T-helper 9 cell (primary cell): ENCODE measurements at regions not wholly inside any gene's neighbourhood (a gene's known extent, or its start where the extent isn't known, plus 50 kb on each side); places are given as distances from the start of the nearest gene placed in this dataset.
"Not testable (repeated sequence)": the region's sequence is repeated elsewhere in the genome, so short reads cannot be mapped to it uniquely, and the experiment has no call there.

ENCODE experiments used
- DNase-seq: peaks from one replicate; pipeline ENCODE4 v3.0.0-alpha.2; 2020

- DNase-seq = no peak
Measured at GRCh38 chr6:14874975-14875480, 370.8 kb upstream of the JARID2 start.

GRCh38 chr6:14875481-14876063, 370.3 kb upstream of the JARID2 start:
- DNase-seq = no peak

DNA sequence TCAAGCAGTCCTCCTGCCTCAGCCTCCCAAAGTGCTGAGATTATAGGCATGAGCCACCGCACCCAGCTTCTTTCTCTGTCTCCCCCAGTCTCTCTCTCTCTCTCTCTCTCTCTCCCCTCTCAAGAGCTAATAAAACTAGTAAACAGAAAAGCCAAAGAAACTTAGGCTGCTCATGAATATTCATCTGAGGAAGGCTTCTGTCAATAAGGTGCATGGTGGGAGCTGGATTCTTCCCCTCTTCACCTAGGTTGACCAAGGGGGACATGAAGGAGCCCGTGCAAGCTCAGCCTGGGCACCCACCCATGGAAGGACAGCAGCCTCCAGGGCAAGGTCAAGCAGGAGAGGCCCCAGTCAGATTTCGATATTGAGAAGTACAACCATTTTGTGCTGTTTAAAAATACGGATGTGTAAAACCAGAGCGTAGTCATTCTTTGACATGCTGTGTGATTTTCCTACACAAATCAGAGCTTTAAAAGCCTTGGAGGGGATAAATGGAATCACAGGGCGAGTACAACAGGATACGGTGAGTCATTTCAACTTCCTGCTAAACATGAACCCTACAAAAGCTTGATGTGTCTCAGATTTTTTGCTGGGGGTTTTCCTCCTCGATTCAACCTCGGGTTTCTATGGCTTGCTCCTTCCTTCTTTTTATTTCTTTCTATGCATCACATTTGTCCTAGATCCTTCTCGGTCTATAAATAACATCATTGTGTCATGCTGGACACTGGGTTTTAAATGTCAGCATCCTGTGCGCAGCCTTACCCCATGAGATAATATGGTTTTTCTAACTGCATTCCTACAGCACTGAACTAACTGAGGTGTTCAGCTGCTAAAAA, 368.9 kb upstream of the JARID2 start:
- no peak for DNase-seq

DNA sequence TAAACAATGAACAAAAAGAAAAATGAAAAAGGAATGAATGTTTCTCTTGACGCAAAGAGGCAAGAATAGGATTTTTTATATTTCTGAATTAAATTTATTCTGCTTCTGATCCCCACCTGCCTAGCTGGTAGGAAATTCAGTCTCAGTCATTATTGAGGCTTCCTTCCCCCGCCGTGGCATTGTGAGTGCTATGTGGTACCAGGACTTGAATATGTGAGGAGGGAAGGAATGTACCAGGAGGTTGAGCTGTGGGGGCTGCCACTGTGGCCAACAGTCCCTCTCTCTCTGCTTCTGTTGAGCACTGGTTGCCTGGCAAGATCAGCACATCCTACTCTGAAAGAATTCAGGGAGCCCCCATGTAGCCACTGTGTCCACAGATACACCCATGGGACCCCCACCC, 368.1 kb upstream of the JARID2 start:
- DNase-seq = no peak

DNA sequence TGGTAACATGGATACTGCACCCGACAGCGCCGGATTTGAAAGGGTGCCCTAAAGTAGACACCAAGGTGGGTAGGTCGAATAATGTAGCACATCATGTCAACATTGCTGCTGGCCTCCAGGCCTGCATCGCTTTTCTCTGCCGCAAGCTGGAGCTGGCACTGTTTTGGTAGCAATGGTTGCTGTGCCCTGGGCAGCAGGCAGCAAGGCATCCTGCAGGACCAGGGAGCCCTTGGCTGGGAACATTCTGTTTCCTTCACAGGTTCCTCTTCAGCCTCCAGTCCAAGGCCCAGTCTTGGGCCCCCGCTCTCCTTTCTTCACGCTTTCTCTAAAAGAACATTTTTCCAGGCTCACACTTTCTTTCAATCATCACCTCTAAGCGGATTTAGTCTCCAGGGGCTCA, 365.8 kb upstream of the JARID2 start:
- DNase-seq = no peak

DNA sequence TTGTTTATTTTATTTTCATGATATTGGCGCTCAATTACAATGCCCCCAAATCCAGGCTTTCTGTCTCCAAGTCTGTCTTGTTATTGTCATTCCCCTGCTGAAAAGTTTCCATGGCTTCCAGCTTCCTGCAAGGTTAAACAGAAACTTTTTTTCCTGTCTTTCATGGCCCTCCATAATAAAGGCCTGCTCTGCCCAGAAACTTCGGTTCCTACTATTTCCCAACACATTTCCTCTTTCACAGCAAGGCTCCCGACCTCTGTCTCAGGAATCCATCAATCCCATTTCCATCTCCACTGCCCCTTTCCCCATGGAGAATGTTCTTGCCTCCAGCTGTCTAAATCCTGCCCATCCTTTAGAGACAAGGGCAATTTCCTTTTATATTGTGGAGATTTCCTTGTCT, 365.2 kb upstream of the JARID2 start:
- DNase-seq = no peak

DNA sequence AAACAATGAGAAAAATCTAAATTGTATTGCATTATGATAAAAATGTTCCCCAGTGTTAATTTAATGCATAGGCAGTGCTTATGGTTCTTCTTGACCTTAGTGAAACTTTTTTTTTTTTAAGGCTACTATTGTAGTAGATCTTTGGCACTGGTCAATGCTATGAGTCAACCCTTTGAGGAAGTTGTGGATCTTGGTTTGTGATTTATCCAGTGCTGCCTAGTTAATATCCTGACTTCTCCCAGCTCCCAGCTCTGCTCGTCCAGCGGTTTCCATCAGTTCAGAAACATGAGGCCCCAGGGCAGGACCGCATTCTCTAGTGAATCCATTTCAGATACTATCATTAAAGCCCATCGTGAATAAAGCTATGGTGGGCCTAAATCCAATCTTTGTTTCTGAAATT, 364.5 kb upstream of the JARID2 start:
- no peak for DNase-seq

DNA sequence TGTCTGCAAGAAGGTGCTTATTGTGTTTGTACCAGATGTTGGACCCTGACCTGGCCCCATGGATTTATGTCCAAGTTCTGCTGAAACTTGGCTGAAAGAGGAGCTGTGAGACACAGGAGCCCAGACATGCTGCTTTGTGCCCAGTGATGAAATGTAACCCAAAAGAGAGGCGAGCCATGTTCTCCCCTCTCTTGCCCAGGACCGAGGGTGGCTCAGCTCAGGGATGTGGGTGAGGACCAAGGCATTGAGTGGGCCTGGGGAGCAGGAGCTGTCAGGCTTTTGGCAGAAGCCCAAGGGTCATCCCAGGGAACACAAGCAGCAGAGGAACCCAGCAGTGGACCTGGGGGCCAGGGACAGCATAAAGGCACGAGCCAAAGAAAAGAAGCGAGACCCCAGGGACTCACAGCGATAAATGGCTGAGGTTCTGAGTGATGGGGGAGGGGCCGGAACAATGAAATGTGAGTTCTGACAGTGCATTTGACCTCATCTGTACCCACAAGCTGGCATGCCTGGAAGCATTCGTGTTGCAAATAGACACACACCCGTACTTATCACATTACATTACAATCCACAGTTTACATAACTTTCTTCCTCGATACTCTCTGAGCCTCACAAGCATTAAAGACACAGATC, 363.4 kb upstream of the JARID2 start:
- DNase-seq = no peak

DNA sequence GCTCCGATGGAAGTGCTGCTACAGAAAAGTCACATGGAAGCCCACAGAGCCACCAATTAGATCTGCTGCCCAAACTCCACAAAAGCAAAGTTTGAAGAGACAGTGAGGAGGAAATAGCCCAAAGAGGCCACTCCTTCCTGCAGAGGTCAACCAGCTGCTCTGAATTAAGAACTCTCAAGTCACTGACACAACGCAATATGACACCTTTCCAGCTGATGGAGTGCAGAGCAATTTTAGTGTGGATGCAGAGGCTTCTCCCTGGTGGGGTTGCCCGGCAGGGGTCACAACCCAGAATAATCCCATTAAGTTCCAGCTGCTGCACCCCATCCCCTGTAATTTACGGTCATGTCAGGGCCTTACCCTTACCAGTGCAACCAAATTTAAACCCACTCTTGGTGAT, 361.9 kb upstream of the JARID2 start:
- no peak for DNase-seq

GRCh38 chr6:14885498-14885897, 360.4 kb upstream of the JARID2 start:
- no peak for DNase-seq

DNA sequence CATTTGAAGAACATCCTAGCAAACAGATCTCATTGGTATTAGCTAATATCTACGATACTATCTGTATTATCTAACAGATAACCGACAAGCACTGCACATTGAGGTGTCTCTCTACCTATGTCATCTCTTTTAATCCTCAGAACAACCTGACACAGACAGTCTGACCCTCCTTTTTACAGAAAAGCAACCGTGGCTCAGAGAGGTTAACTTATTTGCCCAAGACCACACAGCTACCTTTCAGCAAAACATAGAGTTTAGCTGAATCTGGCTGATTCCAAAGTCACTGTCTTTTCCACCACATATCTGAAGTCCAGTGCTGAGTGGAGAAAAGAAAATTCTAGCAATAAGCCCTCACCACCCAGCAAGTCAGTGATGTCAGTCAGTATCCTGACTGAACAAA, 358.7 kb upstream of the JARID2 start:
- no peak for DNase-seq

GRCh38 chr6:14887986-14888574, 357.8 kb upstream of the JARID2 start:
- no peak for DNase-seq

DNA sequence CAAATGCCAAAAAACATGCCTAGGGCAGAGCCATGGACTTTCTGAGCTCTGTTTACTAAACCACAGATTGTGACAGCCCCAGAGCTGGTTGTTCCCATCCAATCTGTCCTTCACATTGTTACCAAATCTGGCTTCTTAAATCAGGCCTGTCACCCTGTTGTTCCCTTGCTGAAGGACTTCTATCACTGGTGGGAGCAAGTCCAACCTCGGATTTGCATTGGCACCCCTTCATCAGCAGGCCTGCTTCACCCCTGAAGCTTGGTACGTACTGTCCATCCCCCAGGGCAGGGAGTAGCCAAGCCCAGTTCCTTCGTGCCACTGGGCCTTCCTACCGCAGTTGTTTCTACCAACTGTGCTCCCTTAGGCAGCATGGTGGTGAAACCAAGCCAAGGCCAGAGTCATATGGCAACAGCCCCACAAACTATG, 357.3 kb upstream of the JARID2 start:
- no peak for DNase-seq

- no peak for DNase-seq
Measured at GRCh38 chr6:14889188-14889587, 356.7 kb upstream of the JARID2 start.

GRCh38 chr6:14889611-14890593, 356.0 kb upstream of the JARID2 start:
- DNase-seq = no peak

- DNase-seq = not testable (repeated sequence)
Measured at GRCh38 chr6:14891820-14892375, 354.0 kb upstream of the JARID2 start.

GRCh38 chr6:14894105-14894504, 351.8 kb upstream of the JARID2 start:
- DNase-seq = no peak

DNA sequence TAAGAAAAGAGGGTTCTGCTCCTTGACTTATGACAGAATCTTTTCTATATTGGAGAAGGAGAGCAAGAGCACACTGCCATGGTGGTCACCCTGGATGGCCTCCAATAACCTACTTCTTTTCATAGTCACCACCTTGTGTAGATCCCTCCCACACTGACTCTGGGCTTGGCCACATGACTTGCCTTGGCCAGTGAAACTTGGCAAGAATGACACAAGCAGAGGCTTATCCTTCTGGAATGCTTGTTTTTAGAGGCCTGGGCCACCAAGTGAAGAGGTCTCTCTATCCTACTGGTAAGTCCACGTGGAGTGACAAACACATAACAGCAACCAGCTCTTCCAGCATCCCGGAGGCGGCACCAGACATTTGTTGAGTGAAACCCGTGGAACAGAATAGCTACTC, 349.4 kb upstream of the JARID2 start:
- no peak for DNase-seq

- no peak for DNase-seq
Measured at GRCh38 chr6:14897831-14898230, 348.0 kb upstream of the JARID2 start.

DNA sequence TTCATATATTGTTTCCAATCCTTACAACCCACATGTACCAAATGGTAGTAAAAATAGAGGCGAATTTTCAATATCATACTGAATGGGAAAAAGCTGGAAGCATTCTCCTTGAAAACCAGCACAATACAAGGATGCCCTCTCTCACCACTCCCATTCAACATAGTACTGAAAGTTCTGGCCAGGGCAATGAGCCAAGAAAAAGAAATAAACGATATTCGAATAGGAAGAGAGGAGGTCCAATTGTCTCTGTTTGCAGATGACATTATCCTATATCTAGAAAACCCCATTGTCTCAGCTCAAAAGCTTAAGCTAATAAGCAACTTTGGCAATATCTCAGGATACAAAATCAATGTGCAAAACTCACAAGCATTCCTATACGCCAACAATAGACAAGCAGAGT, 346.4 kb upstream of the JARID2 start:
- not testable (repeated sequence) for DNase-seq

DNA sequence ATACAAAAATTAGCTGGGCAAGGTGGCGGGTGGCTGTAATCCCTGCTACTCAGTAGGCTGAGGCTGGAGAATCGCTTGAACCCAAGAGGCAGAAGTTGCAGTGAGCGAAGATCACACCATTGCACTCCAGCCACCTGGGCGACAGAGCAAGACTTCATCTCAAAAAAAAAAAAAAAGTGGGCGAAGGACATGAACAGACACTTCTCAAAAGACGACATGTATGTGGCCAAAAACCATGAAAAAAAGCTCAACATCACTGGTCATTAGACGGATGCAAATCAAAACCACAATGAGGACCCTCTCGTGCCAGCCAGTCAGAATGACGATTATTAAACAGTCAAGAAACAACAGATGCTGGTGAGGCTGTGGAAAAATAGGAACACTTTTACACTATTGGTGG, 344.9 kb upstream of the JARID2 start:
- no peak for DNase-seq
